Hepatocyte (in vitro differentiated cells): ENCODE measurements at regions not wholly inside any gene's neighbourhood (a gene's known extent, or its start where the extent isn't known, plus 50 kb on each side); places are given as distances from the start of the nearest gene placed in this dataset.

Experiments
- DNase-seq: peaks from one replicate; pipeline ENCODE4 v3.0.0-alpha.2; 2016; ENCODE audit warnings: low spot score
- H2AFZ ChIP-seq: fragments of 200-600 bp; sonication (generic); 2 replicates; pipeline ENCODE4 v1.6.0; 2016; ENCODE audit warnings: antibody characterized with exemption, mild to moderate bottlenecking
- H3K27ac ChIP-seq: fragments of 200-600 bp; sonication (generic); 2 replicates; pipeline ENCODE4 v1.5.1; 2016; ENCODE audit warnings: mild to moderate bottlenecking
- H3K27me3 ChIP-seq: fragments of 200-600 bp; sonication (generic); 2 replicates; pipeline ENCODE4 v1.6.1; 2016
- H3K36me3 ChIP-seq: fragments of 200-600 bp; sonication (generic); replicated peaks from 2 replicates; pipeline ENCODE4 v1.5.1; 2016; ENCODE audit warnings: low read depth; ENCODE audit not compliant: insufficient read depth
- H3K4me1 ChIP-seq: fragments of 200-600 bp; sonication (generic); 2 replicates; pipeline ENCODE4 v1.5.1; 2016; ENCODE audit warnings: mild to moderate bottlenecking, moderate library complexity; ENCODE audit not compliant: insufficient read depth
- H3K4me2 ChIP-seq: fragments of 200-600 bp; sonication (generic); 2 replicates; pipeline ENCODE4 v1.6.0; 2016
- H3K4me3 ChIP-seq: fragments of 200-600 bp; sonication (generic); 2 replicates; pipeline ENCODE4 v1.5.1; 2016; ENCODE audit warnings: mild to moderate bottlenecking
- H3K79me2 ChIP-seq: fragments of 200-600 bp; sonication (generic); 2 replicates; pipeline ENCODE4 v1.6.0; 2017; ENCODE audit warnings: mild to moderate bottlenecking
- H3K9me2 ChIP-seq: fragments of 200-600 bp; sonication (generic); replicated peaks from 2 replicates; pipeline ENCODE4 v1.6.0; 2017; ENCODE audit warnings: mild to moderate bottlenecking; ENCODE audit not compliant: insufficient read depth
- H3K9me3 ChIP-seq: fragments of 200-600 bp; sonication (generic); 2 replicates; pipeline ENCODE4 v1.5.1; 2016; ENCODE audit warnings: low read depth, mild to moderate bottlenecking
- H4K20me1 ChIP-seq: fragments of 200-600 bp; sonication (generic); 2 replicates; pipeline ENCODE4 v1.6.0; 2016; ENCODE audit warnings: mild to moderate bottlenecking; ENCODE audit not compliant: insufficient read depth, poor library complexity, severe bottlenecking
- EZH2 ChIP-seq: fragments of 200-600 bp; sonication (generic); IDR thresholded peaks from 2 replicates; pipeline ENCODE4 v1.6.1; 2016; ENCODE audit warnings: antibody characterized with exemption, mild to moderate bottlenecking, borderline replicate concordance
- EZH2phosphoT487 ChIP-seq: fragments of 200-600 bp; sonication (generic); IDR thresholded peaks from one replicate; pipeline ENCODE4 v1.6.1; 2018; ENCODE audit warnings: antibody characterized with exemption, mild to moderate bottlenecking, low read depth, moderate library complexity; ENCODE audit not compliant: unreplicated experiment, severe bottlenecking
- WGBS: methylation state at CpG from one replicate; pipeline ENCODE4 v1.1.6; 2016; ENCODE audit warnings: low lambda C conversion rate; ENCODE audit errors: missing lambda C conversion rate; 5-methylcytosine and 5-hydroxymethylcytosine counted together
- TF ChIP-seq, protein P1 (sequence below): fragments of 200-600 bp; sonication (generic); IDR thresholded peaks from 2 replicates; pipeline ENCODE4 v1.5.1; 2016; ENCODE audit warnings: antibody characterized with exemption, mild to moderate bottlenecking; ENCODE audit not compliant: poor library complexity

DNA sequence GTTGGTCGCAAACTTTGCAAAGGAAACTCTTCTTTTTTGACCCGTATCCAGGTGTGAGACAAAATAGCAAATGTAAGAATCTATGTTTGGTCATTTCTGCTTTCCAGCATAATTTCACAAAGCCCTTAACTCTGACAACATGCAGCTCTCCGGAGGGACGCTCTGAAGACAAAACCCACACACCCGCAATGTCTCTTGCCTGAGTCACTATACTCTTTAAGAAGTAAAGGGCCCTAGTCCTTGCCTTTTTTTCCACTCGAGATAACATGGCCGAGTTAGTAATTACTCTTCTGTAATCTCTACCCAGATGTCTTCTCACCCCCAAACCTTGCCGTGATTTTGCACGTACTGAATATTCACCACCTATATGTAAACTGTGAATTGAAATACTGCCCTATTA is 115.7 kb upstream of the ADAMTS9 start:
- no peaks in the 10 kb centered on the region for H3K79me2 ChIP-seq
- no peaks in the 10 kb centered on the region for H3K9me2 ChIP-seq
- H3K4me2 ChIP-seq = no peak overlapping the region
- no peak overlapping the region for H2AFZ ChIP-seq
- no peaks in the 10 kb centered on the region for H3K27me3 ChIP-seq
- TF ChIP-seq EZH2 = no peak
- TF ChIP-seq, protein P1, sequence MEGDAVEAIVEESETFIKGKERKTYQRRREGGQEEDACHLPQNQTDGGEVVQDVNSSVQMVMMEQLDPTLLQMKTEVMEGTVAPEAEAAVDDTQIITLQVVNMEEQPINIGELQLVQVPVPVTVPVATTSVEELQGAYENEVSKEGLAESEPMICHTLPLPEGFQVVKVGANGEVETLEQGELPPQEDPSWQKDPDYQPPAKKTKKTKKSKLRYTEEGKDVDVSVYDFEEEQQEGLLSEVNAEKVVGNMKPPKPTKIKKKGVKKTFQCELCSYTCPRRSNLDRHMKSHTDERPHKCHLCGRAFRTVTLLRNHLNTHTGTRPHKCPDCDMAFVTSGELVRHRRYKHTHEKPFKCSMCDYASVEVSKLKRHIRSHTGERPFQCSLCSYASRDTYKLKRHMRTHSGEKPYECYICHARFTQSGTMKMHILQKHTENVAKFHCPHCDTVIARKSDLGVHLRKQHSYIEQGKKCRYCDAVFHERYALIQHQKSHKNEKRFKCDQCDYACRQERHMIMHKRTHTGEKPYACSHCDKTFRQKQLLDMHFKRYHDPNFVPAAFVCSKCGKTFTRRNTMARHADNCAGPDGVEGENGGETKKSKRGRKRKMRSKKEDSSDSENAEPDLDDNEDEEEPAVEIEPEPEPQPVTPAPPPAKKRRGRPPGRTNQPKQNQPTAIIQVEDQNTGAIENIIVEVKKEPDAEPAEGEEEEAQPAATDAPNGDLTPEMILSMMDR = no peak
- TF ChIP-seq EZH2phosphoT487 = no peak
- no peaks in the 10 kb centered on the region for H3K36me3 ChIP-seq
- no peak overlapping the region for H3K4me3 ChIP-seq
- DNase-seq = peak; percentile 22
- 50% methylated on average over 9 of the region's 9 CpGs for WGBS
- H3K9me3 ChIP-seq = no peaks in the 10 kb centered on the region
- H3K27ac ChIP-seq = peak overlapping the region; percentile 0
- H4K20me1 ChIP-seq = no peaks in the 10 kb centered on the region
- peaks cover 21% of the 10 kb centered on the region for H3K4me1 ChIP-seq

DNA sequence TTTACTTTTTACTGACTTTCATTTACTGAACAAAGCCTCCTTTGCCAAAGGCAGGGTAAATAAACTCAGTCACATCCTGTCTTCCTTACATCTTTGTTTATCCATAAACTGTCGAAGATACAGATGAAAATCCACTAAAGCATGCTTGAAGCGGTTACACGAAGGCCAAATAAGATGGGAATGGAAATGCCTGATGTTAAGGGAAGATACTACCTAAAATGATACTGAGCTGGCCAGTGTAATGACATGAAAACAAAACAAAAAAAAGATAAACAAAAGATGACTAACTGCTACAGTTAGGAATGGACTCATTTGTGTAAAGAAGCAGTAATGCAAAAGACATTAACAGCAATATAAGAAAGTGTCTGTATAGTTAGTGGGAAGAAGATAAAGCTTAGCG is 114.7 kb upstream of the ADAMTS9 start:
- H3K4me2 ChIP-seq = no peak overlapping the region
- H3K27ac ChIP-seq = peak overlapping the region; percentile 0
- 46% methylated on average over 4 of the region's 4 CpGs for WGBS
- TF ChIP-seq EZH2phosphoT487 (no peak), EZH2 (no peak)
- TF ChIP-seq, protein P1 = no peak
- no peaks in the 10 kb centered on the region for H3K9me2 ChIP-seq
- no peaks in the 10 kb centered on the region for H3K9me3 ChIP-seq
- peaks cover 16% of the 10 kb centered on the region for H3K4me1 ChIP-seq
- no peaks in the 10 kb centered on the region for H4K20me1 ChIP-seq
- no peak overlapping the region for H3K4me3 ChIP-seq
- no peak overlapping the region for H2AFZ ChIP-seq
- no peaks in the 10 kb centered on the region for H3K27me3 ChIP-seq
- no peaks in the 10 kb centered on the region for H3K36me3 ChIP-seq
- no peaks in the 10 kb centered on the region for H3K79me2 ChIP-seq
- DNase-seq = no peak

DNA sequence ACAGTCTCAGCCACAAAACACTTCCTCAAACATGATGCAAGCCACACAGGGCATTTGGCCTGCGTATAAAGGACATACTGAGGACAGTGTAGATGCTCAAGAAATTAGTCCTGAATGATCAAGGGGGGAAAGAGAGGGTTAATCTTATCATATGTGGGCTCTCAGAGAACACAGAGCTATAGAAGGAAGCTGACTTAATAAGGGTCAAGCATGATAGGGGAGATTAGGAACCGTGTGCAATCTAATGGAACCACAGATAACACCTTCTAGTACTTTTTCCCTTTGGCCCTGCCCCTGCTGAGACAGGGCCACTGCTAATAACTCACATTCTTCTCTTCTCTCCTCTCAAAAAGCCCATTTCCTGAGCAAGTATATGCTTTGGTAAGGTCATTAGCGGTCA is 114.1 kb upstream of the ADAMTS9 start:
- DNase-seq = no peak
- Histone ChIP-seq H3K4me3 (no peak overlapping the region), H3K36me3 (no peaks in the 10 kb centered on the region), H3K9me3 (no peaks in the 10 kb centered on the region), H4K20me1 (no peaks in the 10 kb centered on the region), H3K9me2 (no peaks in the 10 kb centered on the region), H3K4me1 (peaks cover 10% of the 10 kb centered on the region), H3K27me3 (no peaks in the 10 kb centered on the region), H3K27ac (peak overlapping the region; percentile 0), H3K4me2 (no peak overlapping the region), H3K79me2 (no peaks in the 10 kb centered on the region), H2AFZ (no peak overlapping the region)
- WGBS = 66% methylated on average over 3 of the region's 3 CpGs
- no peak for TF ChIP-seq EZH2phosphoT487
- no peak for TF ChIP-seq EZH2
- TF ChIP-seq, protein P1 = no peak

DNA sequence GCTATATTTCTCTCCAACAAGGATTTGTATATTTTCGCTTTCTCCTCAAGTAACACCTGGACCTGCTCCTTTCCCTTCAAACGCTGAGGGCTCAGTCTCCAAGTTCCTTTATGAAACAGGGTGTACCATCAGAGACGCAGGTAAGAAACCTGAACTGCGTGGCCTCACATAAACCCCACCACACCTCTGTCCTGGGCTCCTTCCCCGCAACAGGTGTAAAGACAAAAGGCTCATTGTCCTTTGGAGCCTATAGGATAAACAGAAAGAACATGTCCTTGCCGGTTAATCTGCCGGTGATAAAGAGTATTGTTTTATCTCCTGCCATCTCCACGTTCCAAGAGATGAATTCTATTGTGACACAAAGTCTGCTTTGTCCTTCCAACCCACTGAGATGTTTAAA is 111.8 kb upstream of the ADAMTS9 start:
- Histone ChIP-seq H3K79me2 (no peaks in the 10 kb centered on the region), H3K4me2 (no peak overlapping the region), H3K4me1 (peaks cover 9% of the 10 kb centered on the region), H3K27me3 (no peaks in the 10 kb centered on the region), H3K4me3 (no peak overlapping the region), H3K9me2 (no peaks in the 10 kb centered on the region), H4K20me1 (no peaks in the 10 kb centered on the region), H3K36me3 (no peaks in the 10 kb centered on the region), H2AFZ (no peak overlapping the region), H3K27ac (no peak overlapping the region), H3K9me3 (no peaks in the 10 kb centered on the region)
- TF ChIP-seq, protein P1 = no peak
- no peak for TF ChIP-seq EZH2phosphoT487
- TF ChIP-seq EZH2 = no peak
- DNase-seq = no peak
- 76% methylated on average over 8 of the region's 8 CpGs for WGBS
